Activated CD8-positive, alpha-beta T cell treated with anti-CD3 and anti-CD28 coated beads for 36 hours (primary cell): ENCODE measurements at regions not wholly inside any gene's neighbourhood (a gene's known extent, or its start where the extent isn't known, plus 50 kb on each side); places are given as distances from the start of the nearest gene placed in this dataset.

ENCODE experiments used
- ATAC-seq: fragments of 200-7000 bp; cut with Tn5 transposase; one replicate; pipeline ENCODE4 v1.10.0; 2021; ENCODE audit warnings: mild to moderate bottlenecking, moderate library complexity
- CTCF ChIA-PET: fragments of 350-600 bp; sonication (Branson Sonifier 250); formaldehyde crosslinking; loops from one replicate; lab custom pipeline; 2021; ENCODE audit warnings: antibody characterized with exemption; lab: Charles Lee
- POLR2A ChIA-PET: fragments of 350-600 bp; sonication (Branson Sonifier 250); formaldehyde crosslinking; loops from one replicate; lab custom pipeline; 2021; ENCODE audit warnings: antibody characterized with exemption; lab: Charles Lee
- DNase-seq: peaks from one replicate; pipeline ENCODE4 v3.0.0-alpha.2; 2020
- H3K27ac Mint-ChIP-seq: one replicate; pipeline ENCODE4 v1.8.0; 2021; ENCODE audit warnings: mild to moderate bottlenecking, mixed read lengths
- H3K27me3 Mint-ChIP-seq: one replicate; pipeline ENCODE4 v1.8.0; 2021; ENCODE audit warnings: mixed read lengths
- H3K36me3 Mint-ChIP-seq: one replicate; pipeline ENCODE4 v1.8.0; 2021; ENCODE audit warnings: low read depth, mixed read lengths
- H3K4me1 Mint-ChIP-seq: one replicate; pipeline ENCODE4 v1.8.0; 2021; ENCODE audit warnings: low read depth, mixed read lengths
- H3K4me3 Mint-ChIP-seq: one replicate; pipeline ENCODE4 v1.8.0; 2021; ENCODE audit warnings: mild to moderate bottlenecking, moderate library complexity, mixed read lengths
- H3K9me3 Mint-ChIP-seq: one replicate; pipeline ENCODE4 v1.8.0; 2021; ENCODE audit warnings: mixed read lengths
- CTCF ChIP-seq: fragments of 200-600 bp; IDR thresholded peaks from one replicate; pipeline ENCODE4 v1.8.0; 2022; ENCODE audit warnings: antibody characterized with exemption, mild to moderate bottlenecking
- intact Hi-C: fragments of 100-400 bp; cut with micrococcal nuclease; formaldehyde crosslinking; loops from one replicate; pipeline ENCODE4 v1.10.0; 2022

- no peak for TF ChIP-seq CTCF
- Mint-ChIP-seq H3K27me3 (no peaks in the 10 kb centered on the region), H3K36me3 (no peaks in the 10 kb centered on the region), H3K27ac (no peak overlapping the region), H3K4me3 (no peak overlapping the region), H3K9me3 (peaks cover 2% of the 10 kb centered on the region), H3K4me1 (no peaks in the 10 kb centered on the region)
- CTCF ChIA-PET = no interaction called here
- POLR2A ChIA-PET = no interaction called here
- intact Hi-C loops = no loop called here
- DNase-seq (no peak), ATAC-seq (no peak)
Measured at GRCh38 chr5:128649192-128649591, 111.1 kb upstream of the FBN2 start.

GRCh38 chr5:128662997-128663396 is 125.0 kb upstream of the FBN2 start:
- Mint-ChIP-seq H3K4me3 (no peak overlapping the region), H3K27ac (no peak overlapping the region), H3K27me3 (no peaks in the 10 kb centered on the region), H3K4me1 (no peaks in the 10 kb centered on the region), H3K36me3 (no peaks in the 10 kb centered on the region), H3K9me3 (no peaks in the 10 kb centered on the region)
- ChIA-PET POLR2A (no interaction called here), CTCF (no interaction called here)
- DNase-seq (no peak), ATAC-seq (no peak)
- intact Hi-C loops = no loop called here
- no peak for TF ChIP-seq CTCF

GRCh38 chr5:128665747-128666355 is 127.8 kb upstream of the FBN2 start:
- no peak for TF ChIP-seq CTCF
- Mint-ChIP-seq H3K9me3 (no peaks in the 10 kb centered on the region), H3K4me3 (no peak overlapping the region), H3K4me1 (no peaks in the 10 kb centered on the region), H3K36me3 (no peaks in the 10 kb centered on the region), H3K27me3 (no peaks in the 10 kb centered on the region), H3K27ac (no peak overlapping the region)
- CTCF ChIA-PET = no interaction called here
- DNase-seq (no peak), ATAC-seq (no peak)
- POLR2A ChIA-PET = no interaction called here
- intact Hi-C loops = no loop called here

- Mint-ChIP-seq H3K9me3 (no peaks in the 10 kb centered on the region), H3K4me3 (no peak overlapping the region), H3K27ac (no peak overlapping the region), H3K36me3 (no peaks in the 10 kb centered on the region), H3K4me1 (no peaks in the 10 kb centered on the region), H3K27me3 (no peaks in the 10 kb centered on the region)
- ATAC-seq = no peak
- intact Hi-C loops = no loop called here
- CTCF ChIA-PET = interaction anchor here (0.6 kb wide), 1 partner anchor 228 kb away, joined by 3 read pairs; no protein-coding TSS in a partner anchor
- POLR2A ChIA-PET = no interaction called here
- no peak for DNase-seq
- no peak for TF ChIP-seq CTCF
Measured at GRCh38 chr5:128667152-128667551, 129.1 kb upstream of the FBN2 start.

GRCh38 chr5:128667751-128668150 is 129.7 kb upstream of the FBN2 start:
- no peak overlapping the region for H3K27ac Mint-ChIP-seq
- CTCF ChIA-PET = interaction anchor here (0.6 kb wide), 1 partner anchor 227 kb away, joined by 3 read pairs; no protein-coding TSS in a partner anchor
- no peaks in the 10 kb centered on the region for H3K9me3 Mint-ChIP-seq
- H3K36me3 Mint-ChIP-seq = no peaks in the 10 kb centered on the region
- no peak overlapping the region for H3K4me3 Mint-ChIP-seq
- no peaks in the 10 kb centered on the region for H3K27me3 Mint-ChIP-seq
- TF ChIP-seq CTCF = no peak
- intact Hi-C loops = no loop called here
- ATAC-seq (no peak), DNase-seq (no peak)
- H3K4me1 Mint-ChIP-seq = no peaks in the 10 kb centered on the region
- POLR2A ChIA-PET = no interaction called here
